Upper lobe of left lung (tissue), 4 donors: ENCODE measurements at regions not wholly inside any gene's neighbourhood (a gene's known extent, or its start where the extent isn't known, plus 50 kb on each side); places are given as distances from the start of the nearest gene placed in this dataset.

Experiments used
- CTCF ChIP-seq, 6 experiments: fragments of 450-650 bp in 4 of 6; fragments of 200-600 bp in 2 of 6; sonication (generic) in 2 of 6; IDR thresholded peaks; one replicate each; pipeline ENCODE4 v1.5.1; 2016 to 2019; ENCODE audit warnings: antibody characterized with exemption in 6 of 6
- EP300 ChIP-seq, 4 donors: sonication (generic); formaldehyde crosslinking; IDR thresholded peaks; one replicate each; pipeline ENCODE4 v1.5.1; 2017; ENCODE audit warnings: antibody characterized with exemption in 4 of 4, control low read depth in 2 of 4
- POLR2A ChIP-seq, 4 donors: fragments of 450-650 bp; IDR thresholded peaks; one replicate each; pipeline ENCODE4 v1.5.1; 2016 to 2017; ENCODE audit warnings: antibody characterized with exemption in 4 of 4, mild to moderate bottlenecking in 2 of 4
- POLR2AphosphoS5 ChIP-seq, 2 donors: sonication (generic); formaldehyde crosslinking; IDR thresholded peaks; one replicate each; pipeline ENCODE4 v1.5.1; 2017; ENCODE audit warnings: antibody characterized with exemption in 2 of 2

GRCh38 chr12:125403843-125404242, 338.6 kb downstream of the AACS start:
- TF ChIP-seq POLR2A (IDR thresholded peaks at IDR 0.05) (no peak), CTCF (IDR thresholded peaks at IDR 0.05) (no peak), POLR2AphosphoS5 (IDR thresholded peaks at IDR 0.05) (no peak), EP300 (IDR thresholded peaks at IDR 0.05) (no peak)
